ENCODE measurements at regions not wholly inside any gene's neighbourhood (a gene's known extent, or its start where the extent isn't known, plus 50 kb on each side); places are given as distances from the start of the nearest gene placed in this dataset.
"Not testable (repeated sequence)": the region's sequence is repeated elsewhere in the genome, so short reads cannot be mapped to it uniquely, and the experiment has no call there.

- POLR2A ChIA-PET (ENCODE audit: low non-redundant PET) = no interaction called here
- no peak overlapping the region for H3K27ac ChIP-seq (ENCODE audit: low read depth, low read length, poor library complexity, severe bottlenecking)
- TF ChIP-seq EZH2 (IDR thresholded peaks at IDR 0.05; ENCODE audit: borderline replicate concordance, low read depth, low read length, poor library complexity, severe bottlenecking) (no peak), CTCF (conservative IDR thresholded peaks at IDR 0.05; ENCODE audit: low read depth, low read length) (no peak)
- H3K4me3 ChIP-seq (ENCODE audit: low read depth, low read length, poor library complexity, severe bottlenecking) = no peak overlapping the region
- H3K36me3 ChIP-seq (ENCODE audit: insufficient read depth, low read length, poor library complexity, severe bottlenecking) = no peaks in the 10 kb centered on the region
- CTCF ChIA-PET = no interaction called here
- no peak for DNase-seq (ENCODE audit: low spot score)
- no TSS peak for BruUV-seq (replicated peaks)
- intact Hi-C loops (cut with micrococcal nuclease; ENCODE audit: unreplicated experiment) = no loop called here
- H3K9me3 ChIP-seq (ENCODE audit: low read depth, low read length, poor library complexity, severe bottlenecking) = peaks cover 26% of the 10 kb centered on the region
- no peaks in the 10 kb centered on the region for H3K4me1 ChIP-seq (ENCODE audit: insufficient read depth, low read length, poor library complexity, severe bottlenecking)
- H3K27me3 ChIP-seq (replicated peaks; ENCODE audit: insufficient read depth, low read depth, low read length, poor library complexity) = no peaks in the 10 kb centered on the region
These were observed 331.8 kb upstream of the RBMS1 start for GRCh38 chr2:160825433-160825832.

- Histone ChIP-seq H3K27ac (ENCODE audit: low read depth, low read length, poor library complexity, severe bottlenecking) (no peak overlapping the region), H3K36me3 (ENCODE audit: insufficient read depth, low read length, poor library complexity, severe bottlenecking) (no peaks in the 10 kb centered on the region), H3K4me1 (ENCODE audit: insufficient read depth, low read length, poor library complexity, severe bottlenecking) (no peaks in the 10 kb centered on the region), H3K9me3 (ENCODE audit: low read depth, low read length, poor library complexity, severe bottlenecking) (peaks cover 26% of the 10 kb centered on the region), H3K4me3 (ENCODE audit: low read depth, low read length, poor library complexity, severe bottlenecking) (no peak overlapping the region), H3K27me3 (replicated peaks; ENCODE audit: insufficient read depth, low read depth, low read length, poor library complexity) (no peaks in the 10 kb centered on the region)
- ChIA-PET CTCF (no interaction called here), POLR2A (ENCODE audit: low non-redundant PET) (no interaction called here)
- TF ChIP-seq EZH2 (IDR thresholded peaks at IDR 0.05; ENCODE audit: borderline replicate concordance, low read depth, low read length, poor library complexity, severe bottlenecking) (no peak), CTCF (conservative IDR thresholded peaks at IDR 0.05; ENCODE audit: low read depth, low read length) (no peak)
- intact Hi-C loops (cut with micrococcal nuclease; ENCODE audit: unreplicated experiment) = no loop called here
- DNase-seq (ENCODE audit: low spot score) = peak; percentile 4
- BruUV-seq (replicated peaks) = no TSS peak
These were observed 332.9 kb upstream of the RBMS1 start for GRCh38 chr2:160826496-160826895.

- TF ChIP-seq CTCF (conservative IDR thresholded peaks at IDR 0.05; ENCODE audit: low read depth, low read length) (no peak), EZH2 (IDR thresholded peaks at IDR 0.05; ENCODE audit: borderline replicate concordance, low read depth, low read length, poor library complexity, severe bottlenecking) (no peak)
- no TSS peak for BruUV-seq (replicated peaks)
- CTCF ChIA-PET = no interaction called here
- H3K9me3 ChIP-seq (ENCODE audit: low read depth, low read length, poor library complexity, severe bottlenecking) = peaks cover 26% of the 10 kb centered on the region
- intact Hi-C loops (cut with micrococcal nuclease; ENCODE audit: unreplicated experiment) = no loop called here
- no peak overlapping the region for H3K27ac ChIP-seq (ENCODE audit: low read depth, low read length, poor library complexity, severe bottlenecking)
- H3K4me1 ChIP-seq (ENCODE audit: insufficient read depth, low read length, poor library complexity, severe bottlenecking) = no peaks in the 10 kb centered on the region
- no peaks in the 10 kb centered on the region for H3K27me3 ChIP-seq (replicated peaks; ENCODE audit: insufficient read depth, low read depth, low read length, poor library complexity)
- no peaks in the 10 kb centered on the region for H3K36me3 ChIP-seq (ENCODE audit: insufficient read depth, low read length, poor library complexity, severe bottlenecking)
- POLR2A ChIA-PET (ENCODE audit: low non-redundant PET) = no interaction called here
- H3K4me3 ChIP-seq (ENCODE audit: low read depth, low read length, poor library complexity, severe bottlenecking) = no peak overlapping the region
- DNase-seq (ENCODE audit: low spot score) = no peak
These were observed 332.2 kb upstream of the TANK start for GRCh38 chr2:160828076-160828475.

GRCh38 chr2:160832381-160832780 is 327.8 kb upstream of the TANK start:
- H3K4me1 ChIP-seq (ENCODE audit: insufficient read depth, low read length, poor library complexity, severe bottlenecking); H3K27ac ChIP-seq (ENCODE audit: low read depth, low read length, poor library complexity, severe bottlenecking); H3K36me3 ChIP-seq (ENCODE audit: insufficient read depth, low read length, poor library complexity, severe bottlenecking); DNase-seq (ENCODE audit: low spot score); H3K4me3 ChIP-seq (ENCODE audit: low read depth, low read length, poor library complexity, severe bottlenecking); CTCF ChIA-PET; intact Hi-C loops (cut with micrococcal nuclease; ENCODE audit: unreplicated experiment); POLR2A ChIA-PET (ENCODE audit: low non-redundant PET); H3K27me3 ChIP-seq (replicated peaks; ENCODE audit: insufficient read depth, low read depth, low read length, poor library complexity); H3K9me3 ChIP-seq (ENCODE audit: low read depth, low read length, poor library complexity, severe bottlenecking); BruUV-seq (replicated peaks): not testable (repeated sequence)
